AG09309 (cell line): ENCODE measurements at regions not wholly inside any gene's neighbourhood (a gene's known extent, or its start where the extent isn't known, plus 50 kb on each side); places are given as distances from the start of the nearest gene placed in this dataset.

ENCODE experiments used
- DNase-seq: peaks from one replicate; pipeline ENCODE4 v3.0.0-alpha.2; 2010; ENCODE audit warnings: low read depth
- H3K4me3 ChIP-seq: 2 replicates; pipeline ENCODE4 v1.5.1; 2011; ENCODE audit warnings: mild to moderate bottlenecking, low read depth, low read length, moderate library complexity; ENCODE audit not compliant: control insufficient read depth
- CTCF ChIP-seq: IDR thresholded peaks from 2 replicates; pipeline ENCODE4 v1.5.1; 2011; ENCODE audit warnings: mild to moderate bottlenecking, low read depth, low read length, inconsistent platforms; ENCODE audit not compliant: insufficient read depth, control insufficient read depth; ENCODE audit errors: missing control alignments

- TF ChIP-seq CTCF, result no peak
- H3K4me3 ChIP-seq, result no peak overlapping the region
- DNase-seq, result no peak
Measured at GRCh38 chr3:90132197-90132596, 1024.8 kb downstream of the EPHA3 start.

GRCh38 chr3:90134090-90134489, 1026.7 kb downstream of the EPHA3 start:
- no peak overlapping the region for H3K4me3 ChIP-seq
- no peak for TF ChIP-seq CTCF
- DNase-seq, result no peak

- DNase-seq, result no peak
- H3K4me3 ChIP-seq, result no peak overlapping the region
- no peak for TF ChIP-seq CTCF
Measured at GRCh38 chr3:90136456-90137191, 1029.2 kb downstream of the EPHA3 start.

- TF ChIP-seq CTCF, result no peak
- no peak overlapping the region for H3K4me3 ChIP-seq
- DNase-seq, result no peak
Measured at GRCh38 chr3:90145094-90145860, 1037.9 kb downstream of the EPHA3 start.

GRCh38 chr3:90180096-90180495, 1072.7 kb downstream of the EPHA3 start:
- H3K4me3 ChIP-seq, result no peak overlapping the region
- no peak for TF ChIP-seq CTCF
- DNase-seq, result no peak

GRCh38 chr3:90180543-90180942, 1073.1 kb downstream of the EPHA3 start:
- no peak for DNase-seq
- no peak overlapping the region for H3K4me3 ChIP-seq

More at GRCh38 chr3:90180543-90180942, 1073.1 kb downstream of the EPHA3 start:
- no peak for TF ChIP-seq CTCF
